ENCODE measurements at regions not wholly inside any gene's neighbourhood (a gene's known extent, or its start where the extent isn't known, plus 50 kb on each side); places are given as distances from the start of the nearest gene placed in this dataset.

- TF ChIP-seq POLR2A (IDR thresholded peaks at IDR 0.05; ENCODE audit: low read depth, low read length) (no peak), TAF1 (IDR thresholded peaks at IDR 0.05; ENCODE audit: low read depth, low read length) (no peak), POLR2AphosphoS5 (IDR thresholded peaks at IDR 0.05; ENCODE audit: low read depth, low read length) (no peak)
These were observed 694.9 kb downstream of the NTRK3 start for GRCh38 chr15:87561641-87562040.
